Esophagus squamous epithelium (tissue), 4 donors: ENCODE measurements at regions not wholly inside any gene's neighbourhood (a gene's known extent, or its start where the extent isn't known, plus 50 kb on each side); places are given as distances from the start of the nearest gene placed in this dataset.

ENCODE experiments used
- CTCF ChIP-seq, 6 experiments: fragments of 450-650 bp in 4 of 6; fragments of 200-600 bp in 2 of 6; sonication (generic) in 2 of 6; IDR thresholded peaks; one replicate each; pipeline ENCODE4 v1.5.1; 2016 to 2019; ENCODE audit warnings: antibody characterized with exemption in 6 of 6, mild to moderate bottlenecking in 4 of 6, moderate library complexity in 4 of 6
- POLR2A ChIP-seq, 4 donors: fragments of 450-650 bp; IDR thresholded peaks; one replicate each; pipeline ENCODE4 v1.6.1; 2017; ENCODE audit warnings: antibody characterized with exemption in 4 of 4, mild to moderate bottlenecking in 4 of 4, moderate library complexity in 3 of 4

DNA sequence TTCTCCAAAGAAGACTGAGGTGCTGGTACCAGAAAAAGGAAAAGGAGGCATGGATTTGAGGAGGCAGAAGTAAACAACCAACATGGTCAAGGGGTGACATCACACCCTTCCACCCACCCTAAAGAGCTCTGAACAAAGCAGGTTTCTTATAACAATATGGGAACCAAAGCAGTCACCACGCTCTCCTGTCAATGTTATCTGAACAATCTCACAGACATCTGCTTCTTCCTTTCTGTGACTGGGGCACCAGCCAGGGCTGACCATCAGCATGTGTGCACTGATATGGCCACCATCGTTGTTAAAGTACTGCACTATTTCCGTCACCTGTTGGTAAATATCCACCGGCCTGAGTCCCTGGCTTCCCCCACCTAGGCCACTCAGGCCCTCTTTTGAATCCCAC, 252.9 kb downstream of the SHQ1 start:
- no peak for TF ChIP-seq CTCF (IDR thresholded peaks at IDR 0.05)
- TF ChIP-seq POLR2A (IDR thresholded peaks at IDR 0.05): no peak
